ENCODE measurements at regions not wholly inside any gene's neighbourhood (a gene's known extent, or its start where the extent isn't known, plus 50 kb on each side); places are given as distances from the start of the nearest gene placed in this dataset.

DNA sequence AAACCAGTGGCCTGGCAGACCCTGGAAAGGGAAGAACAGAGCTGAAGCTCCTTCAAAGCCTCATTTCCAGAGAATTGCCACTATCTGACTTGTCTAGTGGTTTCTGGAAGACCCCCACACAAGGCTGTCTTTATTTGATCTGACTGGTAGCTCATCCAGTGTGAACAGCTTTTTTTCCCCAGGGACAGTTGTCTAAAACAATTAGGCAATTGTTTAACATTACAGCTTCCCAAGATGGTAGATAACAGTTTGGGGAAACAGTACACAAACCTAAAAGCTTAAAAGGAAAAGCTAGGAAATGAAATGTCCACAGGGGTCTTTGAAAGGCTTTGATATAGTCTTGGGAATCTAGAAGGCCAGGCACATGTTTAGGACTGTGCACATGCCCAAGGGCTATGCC, 203.4 kb upstream of the CTBP2 start:
- BruUV-seq (replicated peaks) = no TSS peak
- POLR2A ChIA-PET = interaction anchor here (0.7 to 1.2 kb wide), 3 partner anchors 8 to 1017 kb away, joined by 3 to 4 read pairs (median 4); no protein-coding TSS in a partner anchor
- no peak overlapping the region for H3K27ac ChIP-seq (ENCODE audit: low read depth, low read length, poor library complexity, severe bottlenecking)

DNA sequence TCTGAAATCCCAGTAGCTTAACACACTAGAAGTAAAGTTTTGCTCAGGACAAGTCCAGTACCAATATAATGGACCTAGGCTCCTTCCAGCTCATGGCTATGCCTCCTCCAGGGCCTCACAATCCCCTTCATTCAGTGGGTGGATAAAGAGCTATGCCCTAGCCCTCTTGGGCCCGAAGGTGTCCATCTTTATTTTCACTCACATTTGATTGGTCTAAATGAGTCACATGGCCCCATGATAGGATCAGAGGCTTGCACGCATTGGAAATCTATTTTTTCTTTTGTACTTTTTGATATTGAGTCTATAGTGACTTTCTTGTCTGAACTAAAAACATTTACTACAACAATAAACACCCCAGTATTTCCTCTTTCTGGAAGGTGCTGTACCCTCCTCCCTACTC, 202.6 kb upstream of the CTBP2 start:
- no peak overlapping the region for H3K4me2 ChIP-seq (ENCODE audit: low read length)
- no peaks in the 10 kb centered on the region for H3K36me3 ChIP-seq (ENCODE audit: insufficient read depth, low read length)
- no peaks in the 10 kb centered on the region for H3K9me2 ChIP-seq (ENCODE audit: insufficient read depth, low read length)
- H3K4me1 ChIP-seq (ENCODE audit: insufficient read depth, low read length, poor library complexity, severe bottlenecking) = no peaks in the 10 kb centered on the region
- BruUV-seq (replicated peaks) = no TSS peak
- H3K9me3 ChIP-seq (ENCODE audit: low read length) = no peaks in the 10 kb centered on the region
- POLR2A ChIA-PET = interaction anchor here (0.7 to 1.2 kb wide), 2 partner anchors 19 to 27 kb away, joined by 3 read pairs; no protein-coding TSS in a partner anchor
- no peak for DNase-seq (ENCODE audit: low spot score)
- intact Hi-C loops (cut with micrococcal nuclease; ENCODE audit: unreplicated experiment) = no loop called here
- no peaks in the 10 kb centered on the region for H4K20me1 ChIP-seq (ENCODE audit: insufficient read depth, low read length)
- CTCF ChIA-PET (ENCODE audit: unreplicated experiment) = no interaction called here
- H3K27ac ChIP-seq (ENCODE audit: low read depth, low read length, poor library complexity, severe bottlenecking) = no peak overlapping the region
- no peak overlapping the region for H3K4me3 ChIP-seq (ENCODE audit: low read depth, low read length, poor library complexity, severe bottlenecking)
- no peaks in the 10 kb centered on the region for H3K79me2 ChIP-seq (ENCODE audit: insufficient read depth, low read depth, low read length)
- TF ChIP-seq, protein P1, sequence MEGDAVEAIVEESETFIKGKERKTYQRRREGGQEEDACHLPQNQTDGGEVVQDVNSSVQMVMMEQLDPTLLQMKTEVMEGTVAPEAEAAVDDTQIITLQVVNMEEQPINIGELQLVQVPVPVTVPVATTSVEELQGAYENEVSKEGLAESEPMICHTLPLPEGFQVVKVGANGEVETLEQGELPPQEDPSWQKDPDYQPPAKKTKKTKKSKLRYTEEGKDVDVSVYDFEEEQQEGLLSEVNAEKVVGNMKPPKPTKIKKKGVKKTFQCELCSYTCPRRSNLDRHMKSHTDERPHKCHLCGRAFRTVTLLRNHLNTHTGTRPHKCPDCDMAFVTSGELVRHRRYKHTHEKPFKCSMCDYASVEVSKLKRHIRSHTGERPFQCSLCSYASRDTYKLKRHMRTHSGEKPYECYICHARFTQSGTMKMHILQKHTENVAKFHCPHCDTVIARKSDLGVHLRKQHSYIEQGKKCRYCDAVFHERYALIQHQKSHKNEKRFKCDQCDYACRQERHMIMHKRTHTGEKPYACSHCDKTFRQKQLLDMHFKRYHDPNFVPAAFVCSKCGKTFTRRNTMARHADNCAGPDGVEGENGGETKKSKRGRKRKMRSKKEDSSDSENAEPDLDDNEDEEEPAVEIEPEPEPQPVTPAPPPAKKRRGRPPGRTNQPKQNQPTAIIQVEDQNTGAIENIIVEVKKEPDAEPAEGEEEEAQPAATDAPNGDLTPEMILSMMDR (conservative IDR thresholded peaks at IDR 0.05; ENCODE audit: low read length) = no peak
- no peak for TF ChIP-seq EZH2phosphoT487 (IDR thresholded peaks at IDR 0.05; ENCODE audit: borderline replicate concordance, low read depth, low read length)
- H2AFZ ChIP-seq (ENCODE audit: low read length) = no peak overlapping the region

More for the DNA sequence above, 203.4 kb upstream of the CTBP2 start:
- Histone ChIP-seq H3K4me2 (ENCODE audit: low read length) (no peak overlapping the region), H3K36me3 (ENCODE audit: insufficient read depth, low read length) (no peaks in the 10 kb centered on the region), H3K4me3 (ENCODE audit: low read depth, low read length, poor library complexity, severe bottlenecking) (no peak overlapping the region), H3K4me1 (ENCODE audit: insufficient read depth, low read length, poor library complexity, severe bottlenecking) (no peaks in the 10 kb centered on the region), H2AFZ (ENCODE audit: low read length) (no peak overlapping the region), H4K20me1 (ENCODE audit: insufficient read depth, low read length) (no peaks in the 10 kb centered on the region), H3K9me3 (ENCODE audit: low read length) (no peaks in the 10 kb centered on the region), H3K79me2 (ENCODE audit: insufficient read depth, low read depth, low read length) (no peaks in the 10 kb centered on the region), H3K9me2 (ENCODE audit: insufficient read depth, low read length) (no peaks in the 10 kb centered on the region)
- TF ChIP-seq, protein P1 (conservative IDR thresholded peaks at IDR 0.05; ENCODE audit: low read length) = no peak
- no peak for TF ChIP-seq EZH2phosphoT487 (IDR thresholded peaks at IDR 0.05; ENCODE audit: borderline replicate concordance, low read depth, low read length)
- DNase-seq (ENCODE audit: low spot score) = no peak
- intact Hi-C loops (cut with micrococcal nuclease; ENCODE audit: unreplicated experiment) = no loop called here
- CTCF ChIA-PET (ENCODE audit: unreplicated experiment) = no interaction called here

DNA sequence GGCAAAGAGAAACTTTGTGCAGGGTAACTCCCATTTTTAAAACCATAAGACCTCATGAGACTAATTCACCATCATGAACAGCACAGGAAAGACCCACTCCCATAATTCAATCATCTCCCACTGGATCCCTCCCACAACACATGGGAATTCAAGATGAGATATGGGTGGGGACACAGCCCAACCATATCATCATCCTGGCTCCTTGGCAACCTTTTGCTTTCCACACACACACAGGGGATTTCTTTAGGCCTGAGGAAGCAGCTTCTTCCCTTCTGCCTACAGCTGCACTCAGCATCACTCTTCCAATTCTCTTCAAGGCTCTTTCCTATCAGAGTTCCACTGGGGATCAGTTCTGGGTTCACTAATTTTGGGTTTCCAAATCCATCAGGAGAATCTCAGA, 199.0 kb upstream of the CTBP2 start:
- H3K4me3 ChIP-seq (ENCODE audit: low read depth, low read length, poor library complexity, severe bottlenecking) = no peak overlapping the region
- no peaks in the 10 kb centered on the region for H4K20me1 ChIP-seq (ENCODE audit: insufficient read depth, low read length)
- intact Hi-C loops (cut with micrococcal nuclease; ENCODE audit: unreplicated experiment) = no loop called here
- no peaks in the 10 kb centered on the region for H3K9me2 ChIP-seq (ENCODE audit: insufficient read depth, low read length)
- POLR2A ChIA-PET = no interaction called here
- H2AFZ ChIP-seq (ENCODE audit: low read length) = no peak overlapping the region
- H3K4me2 ChIP-seq (ENCODE audit: low read length) = no peak overlapping the region
- no peak for TF ChIP-seq EZH2phosphoT487 (IDR thresholded peaks at IDR 0.05; ENCODE audit: borderline replicate concordance, low read depth, low read length)
- TF ChIP-seq, protein P1 (conservative IDR thresholded peaks at IDR 0.05; ENCODE audit: low read length) = no peak
- H3K79me2 ChIP-seq (ENCODE audit: insufficient read depth, low read depth, low read length) = no peaks in the 10 kb centered on the region
- DNase-seq (ENCODE audit: low spot score) = no peak
- no peak overlapping the region for H3K27ac ChIP-seq (ENCODE audit: low read depth, low read length, poor library complexity, severe bottlenecking)
- CTCF ChIA-PET (ENCODE audit: unreplicated experiment) = no interaction called here
- no peaks in the 10 kb centered on the region for H3K9me3 ChIP-seq (ENCODE audit: low read length)
- no TSS peak for BruUV-seq (replicated peaks)
- no peaks in the 10 kb centered on the region for H3K36me3 ChIP-seq (ENCODE audit: insufficient read depth, low read length)
- no peaks in the 10 kb centered on the region for H3K4me1 ChIP-seq (ENCODE audit: insufficient read depth, low read length, poor library complexity, severe bottlenecking)

Data from OCI-LY7 (cell line).